OCI-M1 (cell line): ENCODE measurements at regions not wholly inside any gene's neighbourhood (a gene's known extent, or its start where the extent isn't known, plus 50 kb on each side); places are given as distances from the start of the nearest gene placed in this dataset.

Experiments
- DNase-seq: peaks from one replicate; lab custom pipeline; 2025; lab: John Stamatoyannopoulos, UW

GRCh38 chr17:72258711-72259110, 137.9 kb downstream of the SOX9 start:
- DNase-seq: no peak

- DNase-seq: no peak
Measured at GRCh38 chr17:72259922-72260321, 139.1 kb downstream of the SOX9 start.

GRCh38 chr17:72262766-72263165, 141.9 kb downstream of the SOX9 start:
- no peak for DNase-seq

GRCh38 chr17:72264682-72265405, 144.0 kb downstream of the SOX9 start:
- DNase-seq: no peak

- no peak for DNase-seq
Measured at GRCh38 chr17:72266112-72266775, 145.4 kb downstream of the SOX9 start.

- no peak for DNase-seq
Measured at GRCh38 chr17:72267601-72268000, 146.8 kb downstream of the SOX9 start.

- no peak for DNase-seq
Measured at GRCh38 chr17:72268431-72268830, 147.6 kb downstream of the SOX9 start.

GRCh38 chr17:72270273-72270924, 149.6 kb downstream of the SOX9 start:
- no peak for DNase-seq

- no peak for DNase-seq
Measured at GRCh38 chr17:72271603-72272002, 150.8 kb downstream of the SOX9 start.

- no peak for DNase-seq
Measured at GRCh38 chr17:72273289-72274056, 152.7 kb downstream of the SOX9 start.

GRCh38 chr17:72274614-72275013, 153.8 kb downstream of the SOX9 start:
- no peak for DNase-seq

- DNase-seq: no peak
Measured at GRCh38 chr17:72280881-72281280, 160.1 kb downstream of the SOX9 start.

- DNase-seq: no peak
Measured at GRCh38 chr17:72282439-72283029, 161.7 kb downstream of the SOX9 start.

- no peak for DNase-seq
Measured at GRCh38 chr17:72284806-72285205, 164.0 kb downstream of the SOX9 start.

- no peak for DNase-seq
Measured at GRCh38 chr17:72287586-72287985, 166.8 kb downstream of the SOX9 start.

- no peak for DNase-seq
Measured at GRCh38 chr17:72294487-72294893, 173.7 kb downstream of the SOX9 start.

- no peak for DNase-seq
Measured at GRCh38 chr17:72295916-72296315, 175.1 kb downstream of the SOX9 start.

GRCh38 chr17:72296456-72296855, 175.6 kb downstream of the SOX9 start:
- no peak for DNase-seq

GRCh38 chr17:72297326-72298115, 176.7 kb downstream of the SOX9 start:
- no peak for DNase-seq

GRCh38 chr17:72299100-72299499, 178.3 kb downstream of the SOX9 start:
- DNase-seq: no peak

GRCh38 chr17:72299592-72299991, 178.8 kb downstream of the SOX9 start:
- no peak for DNase-seq
